Astrocyte (in vitro differentiated cells and primary cell): ENCODE measurements at regions not wholly inside any gene's neighbourhood (a gene's known extent, or its start where the extent isn't known, plus 50 kb on each side); places are given as distances from the start of the nearest gene placed in this dataset.
A peak's percentile ranks its signal among the peaks of the same experiment; 100 is the strongest.

Experiments used
- DNase-seq: peaks from one replicate; pipeline ENCODE4 v3.0.0-alpha.2; 2010; ENCODE audit warnings: low read depth
- FAIRE-seq: peaks from 2 replicates; lab custom pipeline; 2011; peaks lifted over from hg19 to GRCh38; lab: Jason Lieb, UNC
- H2AFZ ChIP-seq: 2 replicates; pipeline ENCODE4 v1.6.0; 2012; ENCODE audit warnings: low read depth, low read length, inconsistent platforms
- H3K27ac ChIP-seq: 2 replicates; pipeline ENCODE4 v1.5.1; 2011; ENCODE audit warnings: low read depth, low read length, inconsistent platforms
- H3K27me3 ChIP-seq: 2 replicates; pipeline ENCODE4 v1.6.0; 2011; ENCODE audit warnings: low read length, inconsistent platforms; ENCODE audit not compliant: insufficient read depth
- H3K36me3 ChIP-seq: 2 replicates; pipeline ENCODE4 v1.5.1; 2011; ENCODE audit warnings: low read length, inconsistent platforms; ENCODE audit not compliant: insufficient read depth
- H3K4me1 ChIP-seq: 2 replicates; pipeline ENCODE4 v1.5.1; 2011; ENCODE audit warnings: low read length, inconsistent platforms; ENCODE audit not compliant: insufficient read depth
- H3K4me2 ChIP-seq: 2 replicates; pipeline ENCODE4 v1.6.0; 2012; ENCODE audit warnings: low read length, inconsistent platforms
- H3K4me3 ChIP-seq: 2 replicates; pipeline ENCODE4 v1.5.1; 2011; ENCODE audit warnings: low read depth, mild to moderate bottlenecking, low read length, inconsistent platforms; ENCODE audit not compliant: insufficient read depth
- H3K79me2 ChIP-seq: 2 replicates; pipeline ENCODE4 v1.6.0; 2012; ENCODE audit warnings: mild to moderate bottlenecking, low read length, inconsistent platforms; ENCODE audit not compliant: insufficient read depth
- H3K9ac ChIP-seq: 2 replicates; pipeline ENCODE4 v1.6.0; 2012; ENCODE audit warnings: mild to moderate bottlenecking, low read length, inconsistent platforms
- H3K9me3 ChIP-seq: 2 replicates; pipeline ENCODE4 v1.5.1; 2012; ENCODE audit warnings: low read depth, mild to moderate bottlenecking, low read length, inconsistent platforms; ENCODE audit not compliant: insufficient read depth
- H4K20me1 ChIP-seq: 2 replicates; pipeline ENCODE4 v1.6.0; 2012; ENCODE audit warnings: low read length, inconsistent platforms; ENCODE audit not compliant: insufficient read depth
- H3K27ac Mint-ChIP-seq: one replicate; pipeline ENCODE4 v1.8.0; 2021; ENCODE audit warnings: mild to moderate bottlenecking, mixed read lengths; ENCODE audit not compliant: unreplicated experiment
- H3K27me3 Mint-ChIP-seq: one replicate; pipeline ENCODE4 v1.8.0; 2021; ENCODE audit warnings: low read depth, mixed read lengths; ENCODE audit not compliant: unreplicated experiment
- H3K36me3 Mint-ChIP-seq: one replicate; pipeline ENCODE4 v1.8.0; 2021; ENCODE audit warnings: low read depth, mixed read lengths; ENCODE audit not compliant: unreplicated experiment
- H3K4me1 Mint-ChIP-seq: one replicate; pipeline ENCODE4 v1.8.0; 2021; ENCODE audit warnings: low read depth, mixed read lengths; ENCODE audit not compliant: unreplicated experiment
- H3K4me3 Mint-ChIP-seq: one replicate; pipeline ENCODE4 v1.8.0; 2021; ENCODE audit warnings: mild to moderate bottlenecking, moderate library complexity, mixed read lengths; ENCODE audit not compliant: unreplicated experiment
- H3K9me3 Mint-ChIP-seq: one replicate; pipeline ENCODE4 v1.8.0; 2021; ENCODE audit warnings: mild to moderate bottlenecking, mixed read lengths; ENCODE audit not compliant: unreplicated experiment
- CTCF ChIP-seq: IDR thresholded peaks from 2 replicates; pipeline ENCODE4 v1.5.1; 2011; ENCODE audit warnings: low read depth, mild to moderate bottlenecking, inconsistent platforms, low read length, moderate library complexity; ENCODE audit not compliant: insufficient read depth
- EZH2 ChIP-seq: IDR thresholded peaks from 2 replicates; pipeline ENCODE4 v1.6.1; 2012; ENCODE audit warnings: mild to moderate bottlenecking, low read length, inconsistent platforms; ENCODE audit not compliant: insufficient read depth

- Histone ChIP-seq H3K36me3 (no peaks in the 10 kb centered on the region), H3K27ac (no peak overlapping the region), H3K4me3 (no peak overlapping the region), H3K9me3 (peaks cover 3% of the 10 kb centered on the region), H3K9ac (no peak overlapping the region), H3K27me3 (no peaks in the 10 kb centered on the region), H3K4me2 (no peak overlapping the region), H3K4me1 (no peaks in the 10 kb centered on the region), H3K79me2 (no peaks in the 10 kb centered on the region), H4K20me1 (no peaks in the 10 kb centered on the region), H2AFZ (no peak overlapping the region)
- no peak for DNase-seq
- Mint-ChIP-seq H3K9me3 (peaks cover 10% of the 10 kb centered on the region), H3K27ac (no peak overlapping the region), H3K4me1 (peaks cover 7% of the 10 kb centered on the region), H3K36me3 (no peaks in the 10 kb centered on the region), H3K27me3 (peaks cover 3% of the 10 kb centered on the region), H3K4me3 (no peak overlapping the region)
- TF ChIP-seq CTCF, result no peak
- TF ChIP-seq EZH2, result no peak
- FAIRE-seq, result no peak
Observed at GRCh38 chr1:115412733-115413132, 74.7 kb upstream of the NGF start.

- no peak overlapping the region for H2AFZ ChIP-seq
- no peaks in the 10 kb centered on the region for H4K20me1 ChIP-seq
- H3K27ac Mint-ChIP-seq, result no peak overlapping the region
- H3K4me1 ChIP-seq, result no peaks in the 10 kb centered on the region
- H3K36me3 ChIP-seq, result no peaks in the 10 kb centered on the region
- no peak overlapping the region for H3K27ac ChIP-seq
- no peaks in the 10 kb centered on the region for H3K36me3 Mint-ChIP-seq
- DNase-seq (no peak), FAIRE-seq (peak; percentile 26)
- H3K27me3 Mint-ChIP-seq, result peaks cover 3% of the 10 kb centered on the region
- H3K9me3 ChIP-seq, result peaks cover 3% of the 10 kb centered on the region
- peaks cover 12% of the 10 kb centered on the region for H3K9me3 Mint-ChIP-seq
- TF ChIP-seq EZH2 (no peak), CTCF (no peak)
- no peak overlapping the region for H3K4me2 ChIP-seq
- no peak overlapping the region for H3K4me3 ChIP-seq
- H3K4me3 Mint-ChIP-seq, result no peak overlapping the region
- H3K27me3 ChIP-seq, result no peaks in the 10 kb centered on the region
- H3K4me1 Mint-ChIP-seq, result peaks cover 7% of the 10 kb centered on the region
- H3K79me2 ChIP-seq, result no peaks in the 10 kb centered on the region
- H3K9ac ChIP-seq, result no peak overlapping the region
Observed at GRCh38 chr1:115412286-115412685, 74.2 kb upstream of the NGF start.

- H4K20me1 ChIP-seq, result no peaks in the 10 kb centered on the region
- H3K9me3 ChIP-seq, result peaks cover 6% of the 10 kb centered on the region
- FAIRE-seq (peak; percentile 13), DNase-seq (peak; percentile 67)
- Mint-ChIP-seq H3K27me3 (peaks cover 3% of the 10 kb centered on the region), H3K36me3 (no peaks in the 10 kb centered on the region), H3K27ac (no peak overlapping the region), H3K4me3 (no peak overlapping the region), H3K9me3 (peaks cover 11% of the 10 kb centered on the region), H3K4me1 (peaks cover 7% of the 10 kb centered on the region)
- H3K4me2 ChIP-seq, result no peak overlapping the region
- no peaks in the 10 kb centered on the region for H3K27me3 ChIP-seq
- H3K27ac ChIP-seq, result no peak overlapping the region
- H2AFZ ChIP-seq, result no peak overlapping the region
- H3K4me3 ChIP-seq, result no peak overlapping the region
- TF ChIP-seq CTCF (no peak), EZH2 (no peak)
- H3K9ac ChIP-seq, result no peak overlapping the region
- no peaks in the 10 kb centered on the region for H3K79me2 ChIP-seq
- no peaks in the 10 kb centered on the region for H3K4me1 ChIP-seq
- H3K36me3 ChIP-seq, result no peaks in the 10 kb centered on the region
Observed at GRCh38 chr1:115411371-115412063, 73.5 kb upstream of the NGF start.
